K562 (cell line): ENCODE measurements at regions not wholly inside any gene's neighbourhood (a gene's known extent, or its start where the extent isn't known, plus 50 kb on each side); places are given as distances from the start of the nearest gene placed in this dataset.
A peak's percentile ranks its signal among the peaks of the same experiment; 100 is the strongest.

Source experiments
- BHLHE40 ChIP-seq: IDR thresholded peaks from 2 replicates; pipeline ENCODE4 v1.6.1; 2011; ENCODE audit warnings: low read length, improper control_type of control experiment
- CBX5 ChIP-seq: IDR thresholded peaks from 2 replicates; pipeline ENCODE4 v1.6.1; 2014; ENCODE audit warnings: low read depth, borderline replicate concordance
- E2F1 ChIP-seq: sonication (generic); formaldehyde crosslinking; IDR thresholded peaks from 2 replicates; pipeline ENCODE4 v1.8.1; 2023; ENCODE audit warnings: mild to moderate bottlenecking, missing genetic modification reagents, moderate library complexity
- ELF4 ChIP-seq: fragments of 450-650 bp; formaldehyde crosslinking; IDR thresholded peaks from 2 replicates; pipeline ENCODE4 v1.4.0; 2022; ENCODE audit warnings: missing genetic modification characterization
- EP300 ChIP-seq: IDR thresholded peaks from 2 replicates; pipeline ENCODE4 v1.6.1; 2012; ENCODE audit warnings: low read length, improper control_type of control experiment
- FOXP4 ChIP-seq: sonication (generic); formaldehyde crosslinking; IDR thresholded peaks from 2 replicates; pipeline ENCODE4 v1.8.0; 2022; ENCODE audit warnings: mild to moderate bottlenecking, missing genetic modification reagents, borderline replicate concordance
- HDAC2 ChIP-seq: fragments of 450-650 bp; IDR thresholded peaks from 2 replicates; pipeline ENCODE4 v1.6.1; 2016; ENCODE audit warnings: mild to moderate bottlenecking
- HDGF ChIP-seq: fragments of 450-650 bp; IDR thresholded peaks from 2 replicates; pipeline ENCODE4 v1.6.1; 2016
- JUND ChIP-seq, 2 experiments: IDR thresholded peaks; 2 replicates in 1 of 2; 3 replicates in 1 of 2; pipeline ENCODE4 v1.6.1; 2011; ENCODE audit warnings: borderline replicate concordance in 2 of 2, low read depth in 2 of 2, low read length in 2 of 2, improper control_type of control experiment in 1 of 2, missing biosample characterization in 1 of 2, missing genetic modification characterization in 1 of 2, missing genetic modification reagents in 1 of 2
- MYNN ChIP-seq, 2 experiments: sonication (generic); formaldehyde crosslinking in 1 of 2; IDR thresholded peaks; 2 replicates each; pipeline versions ENCODE4 v1.5.0 to v1.6.1; 2016 to 2020; ENCODE audit warnings: antibody characterized with exemption in 1 of 2, missing genetic modification reagents in 1 of 2
- POLR2G ChIP-seq: fragments of 200-400 bp; formaldehyde crosslinking; IDR thresholded peaks from 2 replicates; pipeline ENCODE4 v1.6.1; 2017; ENCODE audit warnings: low read depth, mild to moderate bottlenecking, antibody characterized with exemption, low read length, moderate library complexity
- POU5F1 ChIP-seq: fragments of 150-350 bp; IDR thresholded peaks from 2 replicates; pipeline ENCODE4 v1.6.1; 2014; ENCODE audit warnings: borderline replicate concordance, low read length, low read depth, mild to moderate bottlenecking; ENCODE audit not compliant: partially characterized antibody
- SIX5 ChIP-seq, 2 experiments: IDR thresholded peaks; 2 replicates each; pipeline ENCODE4 v1.6.1; 2011; ENCODE audit warnings: low read length in 2 of 2, borderline replicate concordance in 1 of 2, low read depth in 1 of 2, mild to moderate bottlenecking in 1 of 2, moderate library complexity in 1 of 2; ENCODE audit not compliant: insufficient read depth in 1 of 2
- STAT5B ChIP-seq: fragments of 250-450 bp; sonication (Bioruptor Pico); IDR thresholded peaks from 2 replicates; pipeline ENCODE4 v1.8.0; 2021; ENCODE audit warnings: mild to moderate bottlenecking, inconsistent platforms
- ZEB2 ChIP-seq: fragments of 450-650 bp; IDR thresholded peaks from 2 replicates; pipeline ENCODE4 v1.6.1; 2016
- ZNF589 ChIP-seq: fragments of 200-800 bp; sonication (Bioruptor generic); IDR thresholded peaks from 2 replicates; pipeline ENCODE4 v1.6.1; 2016; ENCODE audit warnings: low read depth, missing genetic modification characterization, missing compliant biosample characterization
- ZNF76 ChIP-seq: fragments of 250-450 bp; sonication (Bioruptor Pico); IDR thresholded peaks from 2 replicates; pipeline ENCODE4 v1.4.0; 2020; ENCODE audit warnings: mild to moderate bottlenecking, moderate library complexity, borderline replicate concordance
- TF ChIP-seq, protein P1 (sequence below), 2 experiments: fragments of 450-650 bp; IDR thresholded peaks; 2 replicates each; pipeline ENCODE4 v1.6.1; 2016; ENCODE audit warnings: mild to moderate bottlenecking in 2 of 2, borderline replicate concordance in 1 of 2, low read depth in 1 of 2, moderate library complexity in 1 of 2

GRCh38 chr2:195602687-195603086 lies 54.3 kb upstream of the SLC39A10 start (continued):
- TF ChIP-seq STAT5B = no peak
- TF ChIP-seq MYNN (IDR thresholded peaks at IDR 0.05) = no peak
- no peak for TF ChIP-seq MYNN (CRISPR knock-in tag; IDR thresholded peaks at IDR 0.05)
- no peak for TF ChIP-seq ZEB2
- no peak for TF ChIP-seq BHLHE40
- TF ChIP-seq ZNF589 = no peak
- TF ChIP-seq CBX5 = no peak
- TF ChIP-seq E2F1 (CRISPR knock-in tag) = no peak
- TF ChIP-seq FOXP4 (CRISPR knock-in tag) = no peak
- TF ChIP-seq, protein P1, sequence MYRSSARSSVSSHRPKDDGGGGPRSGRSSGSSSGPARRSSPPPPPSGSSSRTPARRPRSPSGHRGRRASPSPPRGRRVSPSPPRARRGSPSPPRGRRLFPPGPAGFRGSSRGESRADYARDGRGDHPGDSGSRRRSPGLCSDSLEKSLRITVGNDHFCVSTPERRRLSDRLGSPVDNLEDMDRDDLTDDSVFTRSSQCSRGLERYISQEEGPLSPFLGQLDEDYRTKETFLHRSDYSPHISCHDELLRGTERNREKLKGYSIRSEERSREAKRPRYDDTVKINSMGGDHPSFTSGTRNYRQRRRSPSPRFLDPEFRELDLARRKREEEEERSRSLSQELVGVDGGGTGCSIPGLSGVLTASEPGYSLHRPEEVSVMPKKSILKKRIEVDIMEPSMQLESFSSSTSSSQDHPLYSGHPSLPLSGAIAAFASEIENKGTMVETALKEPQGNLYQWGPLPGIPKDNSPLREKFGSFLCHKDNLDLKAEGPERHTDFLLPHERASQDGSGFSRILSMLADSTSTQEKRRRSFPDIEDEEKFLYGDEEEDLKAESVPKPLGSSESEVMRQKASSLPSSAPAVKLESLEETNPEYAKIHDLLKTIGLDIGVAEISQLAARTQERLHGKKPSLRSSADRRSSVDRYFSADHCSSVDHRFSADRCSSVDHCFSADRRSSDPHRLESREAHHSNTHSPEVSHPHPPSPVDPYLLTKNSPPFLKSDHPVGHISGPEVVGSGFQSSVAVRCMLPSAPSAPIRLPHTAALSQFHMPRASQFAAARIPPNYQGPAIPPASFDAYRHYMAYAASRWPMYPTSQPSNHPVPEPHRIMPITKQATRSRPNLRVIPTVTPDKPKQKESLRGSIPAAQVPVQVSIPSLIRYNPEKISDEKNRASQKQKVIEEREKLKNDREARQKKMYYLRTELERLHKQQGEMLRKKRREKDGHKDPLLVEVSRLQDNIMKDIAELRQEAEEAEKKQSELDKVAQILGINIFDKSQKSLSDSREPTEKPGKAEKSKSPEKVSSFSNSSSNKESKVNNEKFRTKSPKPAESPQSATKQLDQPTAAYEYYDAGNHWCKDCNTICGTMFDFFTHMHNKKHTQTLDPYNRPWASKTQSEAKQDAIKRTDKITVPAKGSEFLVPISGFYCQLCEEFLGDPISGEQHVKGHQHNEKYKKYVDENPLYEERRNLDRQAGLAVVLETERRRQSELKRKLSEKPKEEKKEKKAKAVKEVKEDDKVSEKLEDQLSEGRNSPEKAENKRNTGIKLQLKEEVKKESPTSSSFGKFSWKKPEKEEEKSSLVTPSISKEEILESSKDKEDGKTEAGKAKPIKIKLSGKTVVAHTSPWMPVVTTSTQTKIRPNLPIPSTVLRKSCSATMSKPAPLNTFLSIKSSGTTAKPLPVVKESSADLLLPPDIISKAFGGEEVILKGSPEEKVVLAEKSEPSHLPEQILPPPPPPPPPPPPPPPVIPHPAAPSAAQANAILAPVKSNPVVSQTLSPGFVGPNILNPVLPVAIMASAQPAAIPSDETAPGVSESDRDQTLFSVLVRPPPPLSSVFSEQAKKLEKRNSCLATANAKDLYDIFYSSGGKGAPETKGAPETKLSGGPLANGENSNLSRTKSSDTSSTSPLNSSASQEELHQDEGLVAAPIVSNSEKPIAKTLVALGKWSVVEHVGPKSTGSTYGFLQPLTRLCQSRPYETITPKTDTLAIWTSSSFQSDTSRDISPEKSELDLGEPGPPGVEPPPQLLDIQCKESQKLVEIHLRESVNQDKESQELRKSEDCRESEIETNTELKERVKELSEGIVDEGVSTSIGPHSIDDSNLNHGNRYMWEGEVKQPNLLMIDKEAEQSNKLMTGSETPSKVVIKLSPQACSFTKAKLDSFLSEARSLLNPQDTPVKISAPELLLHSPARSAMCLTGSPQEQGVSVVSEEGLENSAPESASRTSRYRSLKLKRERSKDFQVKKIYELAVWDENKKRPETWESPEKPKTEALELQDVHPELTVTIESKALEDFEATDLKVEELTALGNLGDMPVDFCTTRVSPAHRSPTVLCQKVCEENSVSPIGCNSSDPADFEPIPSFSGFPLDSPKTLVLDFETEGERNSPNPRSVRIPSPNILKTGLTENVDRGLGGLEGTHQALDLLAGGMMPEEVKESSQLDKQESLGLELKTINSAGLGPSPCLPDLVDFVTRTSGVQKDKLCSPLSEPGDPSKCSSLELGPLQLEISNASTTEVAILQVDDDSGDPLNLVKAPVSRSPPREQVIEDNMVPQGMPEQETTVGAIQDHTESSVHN (IDR thresholded peaks at IDR 0.05; ENCODE audit: borderline replicate concordance in 1 of 2, low read depth in 1 of 2) = no peak
- peak; percentile 58; the same call in 1 of the 2 replicates for TF ChIP-seq EP300
- TF ChIP-seq JUND (IDR thresholded peaks at IDR 0.05; ENCODE audit: borderline replicate concordance, low read depth, low read length) = no peak; the same call in 1 of the 2 replicates
- TF ChIP-seq JUND (tag; IDR thresholded peaks at IDR 0.05; ENCODE audit: borderline replicate concordance, low read depth, low read length) = peak; percentile 27; the same call in 1 of the 3 replicates
- TF ChIP-seq POU5F1 = no peak
- TF ChIP-seq ELF4 (CRISPR knock-in tag) = no peak
- TF ChIP-seq ZNF76 (CRISPR knock-in tag) = no peak
- no peak for TF ChIP-seq HDGF
- TF ChIP-seq POLR2G = no peak
- TF ChIP-seq SIX5 (IDR thresholded peaks at IDR 0.05; ENCODE audit: borderline replicate concordance in 1 of 2, insufficient read depth in 1 of 2, low read depth in 1 of 2, low read length in 2 of 2) = no peak
- no peak for TF ChIP-seq HDAC2
